Daoy (cell line): ENCODE measurements at regions not wholly inside any gene's neighbourhood (a gene's known extent, or its start where the extent isn't known, plus 50 kb on each side); places are given as distances from the start of the nearest gene placed in this dataset.

Experiments used
- DNase-seq: peaks from one replicate; pipeline ENCODE4 v3.0.0-alpha.2; 2015; ENCODE audit warnings: low read depth

- DNase-seq = no peak
Observed at GRCh38 chr3:162802228-162802965, 1305.8 kb downstream of the OTOL1 start.

GRCh38 chr3:162810776-162811175, 1314.2 kb downstream of the OTOL1 start:
- no peak for DNase-seq

DNA sequence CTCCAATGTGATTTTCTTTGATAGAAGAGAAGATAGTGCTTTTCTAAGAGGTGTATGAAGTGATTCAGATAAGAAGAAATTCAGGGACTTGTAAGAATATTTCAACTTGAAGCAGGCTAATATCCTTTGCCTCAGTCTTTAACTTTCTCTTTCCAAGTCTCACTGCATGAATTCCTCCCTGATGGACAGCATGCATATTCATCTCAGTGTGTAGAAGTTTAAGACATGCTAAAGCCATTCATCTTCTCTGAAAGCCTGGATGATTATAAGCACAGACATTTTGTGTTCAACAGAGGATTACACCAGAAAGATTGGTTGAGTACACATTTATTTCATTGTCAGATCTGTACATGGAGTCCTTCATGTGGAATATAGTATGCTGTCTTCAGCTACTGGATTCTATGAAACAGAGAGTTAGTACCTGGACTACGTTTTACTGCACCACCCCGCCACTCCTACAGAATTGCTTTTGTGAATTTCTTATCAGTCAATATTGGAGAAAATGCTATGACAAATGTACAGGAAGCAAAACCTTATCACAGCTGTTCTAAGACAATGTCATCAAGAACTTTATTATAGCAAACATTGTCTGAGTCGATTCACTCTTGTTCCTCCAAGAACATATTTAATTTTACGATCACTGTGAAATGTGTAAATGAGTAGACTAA, 1346.1 kb downstream of the OTOL1 start:
- no peak for DNase-seq

- DNase-seq = no peak
Observed at GRCh38 chr3:162845918-162846317, 1349.3 kb downstream of the OTOL1 start.

DNA sequence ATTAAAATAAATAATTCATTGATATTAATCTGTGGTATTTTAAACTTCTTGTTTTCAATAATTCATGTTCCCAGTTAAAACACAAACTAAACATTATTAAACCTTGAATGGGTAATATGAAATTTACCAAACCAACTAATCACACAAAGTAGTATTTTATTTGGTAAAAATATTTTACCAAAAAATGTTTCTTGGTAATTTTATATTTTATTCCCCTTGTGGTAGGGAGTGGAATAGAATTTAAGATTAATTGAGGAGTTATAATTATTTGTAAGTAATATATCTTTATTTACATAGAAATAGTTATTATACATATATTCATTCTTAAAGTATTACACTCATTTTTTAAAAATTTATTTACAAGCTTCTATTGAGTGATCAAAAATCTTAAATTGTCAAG, 1350.9 kb downstream of the OTOL1 start:
- DNase-seq = no peak

DNA sequence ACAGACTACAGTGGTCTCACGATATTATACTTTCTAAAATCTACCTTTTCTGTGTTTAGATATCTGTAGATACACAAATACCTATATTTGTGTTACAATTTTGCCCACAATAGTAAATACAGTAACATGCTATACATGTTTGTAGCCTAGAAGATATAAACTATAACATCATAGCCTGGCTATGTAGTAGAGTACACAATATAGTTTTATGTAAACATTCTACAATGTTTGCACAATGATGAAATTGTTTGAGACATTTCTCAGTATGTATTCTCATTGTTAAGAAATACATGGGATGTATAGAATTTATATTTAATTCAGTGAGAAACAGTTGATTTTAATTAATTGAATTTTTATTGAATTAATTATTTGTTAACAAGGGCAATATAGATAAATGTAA, 1367.0 kb downstream of the OTOL1 start:
- DNase-seq = no peak

- no peak for DNase-seq
Observed at GRCh38 chr3:162865466-162865865, 1368.9 kb downstream of the OTOL1 start.

DNA sequence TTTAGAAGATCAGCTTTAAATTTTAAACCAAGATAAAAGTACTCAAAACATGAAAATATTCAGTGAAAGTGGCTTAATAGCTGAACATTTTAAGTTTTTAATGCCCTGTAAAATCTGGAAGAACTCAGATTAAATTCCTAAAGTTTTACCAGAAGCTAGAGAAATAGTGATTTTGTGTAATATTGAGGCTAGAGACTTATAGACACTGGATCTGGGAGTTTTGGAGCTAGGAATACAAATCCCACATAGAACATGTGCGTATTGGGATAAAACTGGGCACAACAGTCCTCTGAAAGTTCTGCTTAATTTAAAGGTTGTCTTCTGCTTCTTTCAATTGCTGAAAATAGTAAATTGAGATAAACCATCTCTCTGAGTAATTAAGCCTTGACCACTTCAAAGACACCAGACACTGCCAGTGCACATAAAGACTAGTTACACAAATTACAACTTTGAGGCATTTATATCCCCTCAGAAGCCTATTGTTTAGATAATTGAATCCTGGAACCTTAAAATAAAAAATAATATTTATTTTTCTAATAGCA, 1382.5 kb downstream of the OTOL1 start:
- no peak for DNase-seq

DNA sequence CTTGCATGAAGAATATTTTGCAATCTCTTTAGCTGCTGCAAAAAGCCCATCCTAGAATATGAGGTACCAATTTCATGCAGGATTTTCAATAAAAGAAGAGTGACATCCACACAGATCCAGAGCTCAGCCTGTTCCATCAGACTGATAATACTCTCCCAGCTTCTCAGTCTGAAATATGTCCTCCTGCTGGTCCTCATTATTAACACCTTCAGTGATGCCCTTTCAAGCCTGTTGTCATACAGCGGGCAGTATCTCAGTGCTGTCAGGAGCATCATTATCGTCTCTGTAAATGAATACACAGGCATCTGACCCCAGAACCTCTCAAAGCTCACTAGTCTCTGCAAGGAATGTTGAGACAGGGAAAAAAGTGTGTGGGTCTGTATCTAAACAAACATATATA, 1387.8 kb downstream of the OTOL1 start:
- DNase-seq = no peak

GRCh38 chr3:162892921-162893793, 1396.5 kb downstream of the OTOL1 start:
- DNase-seq = no peak

DNA sequence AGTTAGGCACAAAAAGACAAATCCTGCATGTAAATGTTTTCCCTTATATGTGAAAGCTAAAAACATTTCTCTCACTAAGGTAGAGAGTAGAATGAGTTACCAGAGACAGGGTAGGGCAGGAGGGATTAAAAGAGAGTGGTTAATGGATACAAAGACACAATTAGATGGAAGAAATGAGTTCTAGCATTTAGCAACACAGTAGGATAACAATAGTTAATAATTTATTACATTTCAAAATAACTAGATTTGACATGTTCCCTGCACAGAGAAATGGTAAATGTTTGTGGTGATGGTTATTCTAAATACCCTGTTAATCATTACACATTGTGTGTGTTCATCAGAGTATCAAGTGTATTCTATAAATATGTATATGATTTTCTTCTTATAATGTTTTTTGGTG, 1400.7 kb downstream of the OTOL1 start:
- no peak for DNase-seq

DNA sequence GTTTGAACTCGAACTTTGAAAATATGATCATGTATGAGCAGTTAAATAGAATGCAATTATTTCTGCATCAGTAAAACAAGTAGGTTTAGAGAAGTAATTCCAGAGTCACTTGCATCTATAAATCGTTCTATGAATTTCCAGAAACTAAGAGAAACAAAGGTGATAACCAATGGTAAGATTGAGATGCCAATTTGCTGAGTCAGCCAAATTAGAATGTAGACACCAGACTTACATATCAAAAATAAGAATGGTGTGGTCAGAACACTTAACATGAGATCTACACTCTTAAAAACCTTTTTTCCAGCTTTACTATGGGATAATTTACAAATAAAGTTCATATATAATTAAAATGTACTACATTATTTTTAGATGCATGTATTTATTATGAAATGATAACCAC, 1435.9 kb downstream of the OTOL1 start:
- no peak for DNase-seq

GRCh38 chr3:162933656-162934055, 1437.0 kb downstream of the OTOL1 start:
- DNase-seq = no peak

DNA sequence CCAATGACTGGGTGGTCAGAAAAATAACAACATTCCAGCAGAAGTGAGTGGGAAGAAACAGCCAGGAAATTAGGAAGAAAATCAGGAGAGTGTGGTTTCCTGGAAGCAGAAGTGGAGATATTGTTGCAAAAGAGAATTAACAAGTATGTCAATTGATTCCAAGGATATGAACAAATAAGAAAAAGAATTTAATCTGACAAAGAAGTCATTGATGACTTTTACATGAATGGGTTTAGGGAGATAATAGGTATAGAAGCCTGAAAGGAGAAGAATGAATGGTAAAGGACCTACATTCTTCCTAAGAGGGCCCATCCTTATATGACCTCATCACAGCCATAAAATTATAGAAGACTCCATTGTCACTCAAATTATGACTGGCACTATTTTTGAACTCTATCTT, 1440.1 kb downstream of the OTOL1 start:
- DNase-seq = no peak

DNA sequence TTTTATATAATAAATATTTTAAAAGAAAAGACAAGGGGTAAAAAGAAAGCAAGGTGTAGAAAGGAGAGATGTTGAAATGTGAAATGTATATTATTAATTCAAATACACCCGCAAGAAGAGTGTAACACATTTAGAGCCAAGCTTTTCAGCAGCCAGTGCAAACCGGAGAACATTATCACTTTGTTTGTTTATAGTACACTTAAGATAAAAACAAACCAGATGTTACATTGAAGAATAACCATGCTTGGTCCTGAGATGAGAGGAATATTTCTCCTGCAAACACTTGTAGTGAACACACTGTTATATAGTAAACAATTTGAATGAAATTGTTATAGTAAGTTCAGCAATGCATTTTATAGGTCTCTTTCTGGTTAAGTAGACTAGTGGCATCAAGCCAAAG, 1441.5 kb downstream of the OTOL1 start:
- no peak for DNase-seq

- DNase-seq = no peak
Observed at GRCh38 chr3:162945626-162946025, 1449.0 kb downstream of the OTOL1 start.

GRCh38 chr3:162956711-162957110, 1460.1 kb downstream of the OTOL1 start:
- DNase-seq = no peak

GRCh38 chr3:162960269-162960668, 1463.7 kb downstream of the OTOL1 start:
- DNase-seq = no peak

- no peak for DNase-seq
Observed at GRCh38 chr3:162970292-162970691, 1473.7 kb downstream of the OTOL1 start.

DNA sequence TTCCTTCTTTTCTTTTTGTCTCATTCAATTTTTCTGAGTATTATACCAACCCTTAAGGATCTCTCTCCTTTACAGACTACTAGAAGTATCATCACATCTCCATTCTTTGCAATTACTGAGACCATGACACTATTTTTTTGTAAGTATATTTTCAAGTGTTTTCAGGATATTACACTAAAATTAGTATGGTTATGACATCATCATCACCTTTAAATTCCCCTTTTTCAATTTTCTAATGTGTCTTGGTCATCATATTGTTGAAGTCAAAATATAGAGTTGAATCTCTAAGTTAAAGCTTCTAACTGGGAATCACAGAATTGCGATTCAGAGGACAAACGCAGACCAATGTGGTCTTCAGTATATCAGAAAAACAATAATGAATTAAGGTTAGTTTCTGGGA, 1475.1 kb downstream of the OTOL1 start:
- no peak for DNase-seq

DNA sequence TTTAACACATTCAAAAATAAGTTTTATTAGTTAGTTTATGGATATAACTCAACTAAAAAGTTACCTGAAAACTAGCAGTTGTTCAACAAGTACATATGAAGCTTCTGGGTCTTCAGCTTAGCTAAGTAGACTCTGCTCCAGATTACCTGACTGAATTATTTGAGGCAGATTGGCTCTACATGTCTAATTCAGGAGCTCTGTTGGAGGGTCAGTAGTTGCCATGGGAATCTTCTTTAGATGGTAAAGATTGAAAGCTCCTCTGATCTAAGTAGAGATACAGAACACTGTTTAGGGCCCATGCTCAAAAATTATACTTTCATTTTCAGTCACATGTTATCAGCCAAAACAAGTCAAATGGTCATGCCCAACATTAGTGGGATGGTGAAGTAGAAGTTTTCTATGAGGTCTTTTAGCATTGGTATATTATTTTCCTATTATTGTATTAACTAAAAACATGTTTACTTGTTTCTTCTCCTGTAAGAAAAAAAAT, 1476.9 kb downstream of the OTOL1 start:
- DNase-seq = no peak

DNA sequence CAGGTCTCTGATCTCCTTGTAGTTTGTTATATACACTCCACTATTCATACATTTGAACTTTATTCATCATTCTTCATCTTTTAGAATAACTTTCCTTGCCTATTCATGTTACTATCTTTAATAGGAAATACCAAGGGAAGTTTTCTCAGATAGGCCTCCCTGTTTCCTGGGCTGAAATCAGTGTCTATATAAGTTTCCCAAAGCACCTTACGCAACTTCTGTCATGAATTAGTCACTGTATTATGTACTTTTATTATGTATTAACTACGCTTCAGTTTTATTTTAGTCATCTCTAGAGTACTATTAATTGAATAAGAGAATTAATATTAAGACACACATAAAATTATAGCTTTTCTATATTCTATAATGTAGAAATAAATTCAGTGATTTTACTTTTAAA, 1481.5 kb downstream of the OTOL1 start:
- DNase-seq = no peak
